HG03097 (cell line): ENCODE measurements at regions not wholly inside any gene's neighbourhood (a gene's known extent, or its start where the extent isn't known, plus 50 kb on each side); places are given as distances from the start of the nearest gene placed in this dataset.

Experiments
- ATAC-seq: cut with Tn5 transposase; IDR thresholded peaks from one replicate; pipeline ENCODE4 v1.9.1; 2021; ENCODE audit not compliant: unreplicated experiment, low FRiP score

DNA sequence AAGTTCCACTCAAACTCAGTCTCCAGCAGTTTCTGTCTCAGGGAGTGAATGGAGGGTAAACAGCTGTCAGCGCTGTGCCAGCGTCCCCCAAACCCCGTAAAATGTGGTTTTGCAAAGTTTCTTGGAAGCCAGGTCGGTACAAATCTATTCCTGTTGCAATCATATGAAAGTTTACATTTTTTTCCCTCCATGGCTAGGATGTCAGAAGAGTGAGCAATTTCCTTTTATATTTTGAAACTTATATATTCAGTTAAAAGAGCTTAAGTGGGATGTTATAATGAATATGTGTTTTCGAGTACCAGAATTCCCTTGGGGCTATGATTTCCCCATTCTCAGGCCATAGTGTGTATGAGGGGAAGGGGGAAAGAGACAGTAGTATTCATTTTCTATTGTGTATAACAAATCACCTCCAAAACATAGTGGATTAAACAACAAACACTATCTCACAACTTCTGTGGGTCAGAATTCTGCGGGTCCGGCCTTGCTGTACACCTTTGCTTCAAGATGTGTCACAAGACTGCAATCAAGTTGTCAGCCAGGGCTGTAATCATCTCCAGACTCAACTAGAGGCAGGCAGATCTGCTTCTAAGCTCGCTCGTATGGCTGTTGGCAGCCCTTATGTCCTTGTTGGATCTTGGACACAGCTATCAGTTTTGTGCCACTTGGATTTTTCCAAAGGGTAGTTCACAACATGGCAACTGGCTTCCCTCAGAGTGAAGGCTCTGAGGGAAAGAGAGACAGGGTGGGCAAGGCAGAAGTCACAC lies 107.4 kb downstream of the SNX18 start:
- ATAC-seq, result no peak

DNA sequence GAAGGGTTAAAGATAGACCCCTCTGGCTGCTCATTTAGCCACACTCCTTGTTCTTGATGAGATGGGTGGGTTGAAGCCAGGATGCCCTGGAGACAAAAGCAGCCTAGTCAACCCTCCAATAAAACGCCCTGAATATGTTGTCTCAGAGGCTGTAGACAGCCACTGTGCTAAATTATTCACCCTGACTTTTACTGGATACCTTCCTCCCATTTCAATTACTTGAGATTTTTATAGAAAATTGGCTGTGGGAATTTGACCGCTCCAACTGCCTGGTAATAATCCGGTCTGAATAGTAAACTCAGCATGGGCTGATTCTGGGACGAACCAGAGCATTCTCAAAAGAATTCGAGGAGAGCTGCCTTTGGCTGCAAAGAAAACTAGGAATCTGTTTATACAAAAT lies 104.2 kb downstream of the SNX18 start:
- no peak for ATAC-seq

DNA sequence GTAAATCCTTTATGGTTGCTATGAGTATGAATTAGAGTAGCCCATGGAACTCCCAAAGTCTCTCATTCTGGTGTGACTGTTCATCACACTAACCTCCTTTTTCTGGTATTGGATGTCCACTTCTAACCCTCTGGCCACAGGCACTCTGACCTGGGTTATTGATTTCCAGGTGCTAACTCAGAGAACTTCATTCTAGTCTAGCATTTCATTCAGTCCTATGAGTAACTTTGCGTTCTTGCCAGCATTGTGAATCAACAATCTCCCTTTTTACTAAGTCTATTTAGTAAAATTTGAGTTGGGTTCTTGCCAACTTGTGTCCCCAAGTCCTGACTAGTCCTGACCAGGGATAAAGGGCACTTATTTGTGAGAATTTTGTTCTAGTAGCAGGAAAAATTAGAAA lies 103.5 kb downstream of the SNX18 start:
- no peak for ATAC-seq

DNA sequence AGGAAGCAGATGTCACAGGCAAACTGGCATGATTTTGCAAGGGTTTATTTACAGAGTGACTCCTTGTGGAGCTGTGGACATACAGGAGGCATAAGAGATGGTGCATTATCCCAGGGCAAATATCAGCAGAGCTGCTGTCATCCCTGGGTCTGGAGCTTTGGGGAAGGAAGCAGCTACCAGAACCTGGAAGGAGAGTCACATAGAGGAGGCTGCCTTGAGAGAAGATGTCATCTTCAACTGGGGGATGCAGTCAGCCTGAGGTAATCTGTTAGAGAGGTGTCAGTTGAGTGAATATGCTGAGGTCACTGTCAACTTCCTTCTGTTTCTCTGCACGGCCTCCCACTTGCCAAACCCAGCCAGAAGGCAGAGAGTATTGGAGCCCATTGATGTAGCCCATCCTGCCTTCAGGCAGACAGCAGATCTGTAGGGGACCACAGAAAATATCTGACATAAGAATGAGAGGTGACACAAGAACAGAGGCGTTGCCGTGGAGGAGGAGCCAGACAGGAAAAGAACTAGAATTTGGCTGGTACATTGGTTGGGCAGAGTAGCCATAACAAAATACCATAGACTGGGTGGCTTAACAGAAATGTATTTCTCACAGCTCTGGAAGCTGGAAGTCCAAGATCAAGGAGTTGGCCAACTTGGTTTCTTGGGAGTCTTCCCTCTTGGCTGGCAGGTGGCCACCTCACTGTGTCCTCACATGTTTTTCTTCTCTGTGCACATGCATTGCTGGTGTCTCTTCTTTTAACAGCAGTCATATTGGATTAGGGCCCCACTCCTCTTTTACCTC lies 102.8 kb downstream of the SNX18 start:
- no peak for ATAC-seq

DNA sequence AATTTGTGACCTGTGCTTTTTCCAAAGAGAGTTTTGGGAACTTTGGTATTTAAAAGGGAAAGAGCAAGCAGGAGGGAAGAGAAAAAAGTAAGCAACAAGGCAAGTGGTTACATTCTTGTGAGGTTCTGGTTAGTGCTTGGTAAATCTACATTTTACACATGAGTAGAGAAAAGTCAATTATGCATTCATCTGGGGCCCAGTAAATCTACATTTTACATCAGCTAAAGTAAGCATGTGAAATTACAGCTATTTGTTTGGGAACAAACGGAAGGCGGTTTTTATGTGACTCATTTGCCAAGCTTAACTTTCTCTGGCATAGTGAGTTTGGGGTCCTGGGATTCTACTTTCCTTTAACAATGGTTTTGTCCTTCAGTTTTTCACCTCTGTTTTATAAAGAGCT lies 102.2 kb downstream of the SNX18 start:
- no peak for ATAC-seq

DNA sequence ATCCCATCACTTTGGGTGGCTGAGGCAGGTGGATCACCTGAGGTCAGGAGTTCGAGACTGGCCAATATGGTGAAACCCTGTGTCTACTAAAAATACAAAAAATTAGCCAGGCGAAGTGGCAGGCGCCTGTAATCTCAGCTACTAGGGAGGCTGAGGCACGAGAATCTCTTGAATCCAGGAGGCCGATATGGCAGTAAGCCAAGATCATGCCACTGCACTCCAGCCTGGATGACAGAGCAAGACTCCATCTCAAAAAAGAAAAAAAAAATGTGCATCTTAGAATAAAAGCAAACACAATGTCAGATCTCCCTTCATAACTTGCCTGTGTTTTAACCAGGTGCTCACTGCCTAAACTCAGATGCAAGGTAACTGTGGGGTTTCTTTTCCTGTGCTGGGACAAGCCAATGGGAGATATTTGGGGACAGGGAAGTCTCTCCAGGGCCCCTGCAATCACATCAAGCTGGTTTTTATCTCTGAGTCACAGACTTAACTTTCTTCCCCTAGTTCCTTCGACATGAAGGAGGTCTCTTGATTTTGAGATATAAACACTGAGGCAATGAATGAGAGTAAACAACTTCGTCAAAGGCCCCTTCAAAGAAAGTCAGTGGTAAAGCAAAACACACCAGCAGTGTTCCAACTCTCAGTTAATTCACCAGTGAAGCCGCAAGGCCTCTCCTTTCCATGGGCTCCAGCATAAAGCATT lies 99.1 kb downstream of the SNX18 start:
- no peak for ATAC-seq

DNA sequence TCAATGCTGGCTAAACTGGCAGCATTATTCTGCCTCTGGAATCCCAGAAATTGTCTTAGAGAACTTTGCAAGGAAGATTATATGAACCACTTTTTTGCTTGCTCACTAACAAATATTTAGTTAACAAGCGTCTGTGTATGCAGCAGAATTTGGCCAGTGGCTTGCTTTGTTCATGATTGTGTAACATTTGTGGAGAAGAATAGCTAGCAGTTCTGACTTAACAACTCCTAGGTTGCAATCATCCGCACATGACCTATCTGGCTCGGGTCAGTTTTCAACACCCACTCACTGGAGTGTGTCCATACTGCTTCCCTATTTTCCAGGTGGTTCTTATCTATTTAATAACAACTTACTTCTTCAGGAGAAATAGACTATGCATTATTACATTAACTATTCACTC lies 98.5 kb downstream of the SNX18 start:
- ATAC-seq, result no peak

DNA sequence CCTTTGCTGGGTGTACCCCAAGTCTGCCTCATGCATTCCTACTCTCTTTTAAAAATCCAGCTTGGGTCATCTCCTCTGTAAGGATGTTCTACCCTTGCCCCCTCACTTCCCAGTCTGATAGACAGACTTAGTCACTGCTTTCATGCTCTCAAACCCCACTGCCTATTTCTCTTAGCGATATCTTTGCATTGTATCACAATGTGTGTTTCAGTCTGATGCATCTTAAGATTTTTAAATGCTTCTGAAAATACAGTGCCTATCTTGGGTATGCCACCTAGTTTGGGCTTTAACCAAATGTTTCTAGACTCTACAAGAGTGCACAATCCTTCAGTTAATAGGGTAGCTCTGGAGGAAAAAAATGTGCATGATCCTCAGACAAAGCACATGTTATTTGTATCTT lies 97.8 kb downstream of the SNX18 start:
- no peak for ATAC-seq

DNA sequence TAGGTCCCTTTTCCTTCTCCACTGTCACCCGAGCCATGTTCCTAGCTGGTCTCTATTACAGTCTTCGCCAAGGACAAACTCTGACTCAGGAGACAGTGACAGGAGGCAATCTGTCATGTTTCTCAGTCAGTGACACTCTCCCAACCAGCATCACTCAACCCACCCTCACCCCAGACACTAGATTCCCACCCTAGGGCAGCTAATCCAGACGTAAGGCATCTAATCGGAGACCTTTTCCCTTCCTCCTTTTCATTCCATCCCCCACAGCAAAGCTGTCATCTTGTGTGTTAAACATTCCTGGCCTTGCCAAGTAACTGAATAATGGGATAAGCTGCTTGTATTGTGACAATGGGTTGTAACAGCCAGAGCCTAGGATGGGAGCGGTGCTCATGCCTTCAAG lies 95.2 kb downstream of the SNX18 start:
- no peak for ATAC-seq

DNA sequence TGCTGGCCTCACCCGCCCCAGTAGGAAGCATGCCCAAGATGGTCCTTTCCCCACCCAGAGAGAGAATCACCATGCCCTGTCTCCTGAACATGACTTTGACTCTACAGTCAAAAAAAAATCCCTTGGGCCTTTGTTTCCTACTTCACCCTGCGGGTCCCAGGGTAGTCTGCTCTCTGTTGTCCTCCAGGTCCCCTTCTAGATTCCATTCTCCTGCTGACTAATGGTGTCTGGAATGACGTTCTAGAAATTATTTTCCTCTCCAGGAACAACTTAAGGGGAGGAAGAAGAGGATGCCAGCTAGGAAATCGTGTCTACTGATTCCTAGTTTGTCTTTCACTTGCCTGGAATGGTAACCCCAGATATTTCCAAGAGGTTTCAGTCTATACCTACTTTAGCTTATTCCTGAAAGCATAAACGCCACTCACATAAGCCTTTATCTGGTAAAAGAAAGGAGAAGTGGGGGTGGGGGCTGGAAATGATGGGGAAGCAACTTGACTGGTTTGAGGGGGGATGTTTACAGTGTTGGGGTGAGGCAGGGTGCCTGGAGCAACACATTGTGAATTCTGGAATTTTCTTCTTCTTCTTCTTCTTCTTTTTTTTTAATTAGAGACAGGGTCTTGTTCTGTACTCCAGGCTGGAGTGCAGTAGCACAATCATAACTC lies 93.9 kb downstream of the SNX18 start:
- no peak for ATAC-seq

DNA sequence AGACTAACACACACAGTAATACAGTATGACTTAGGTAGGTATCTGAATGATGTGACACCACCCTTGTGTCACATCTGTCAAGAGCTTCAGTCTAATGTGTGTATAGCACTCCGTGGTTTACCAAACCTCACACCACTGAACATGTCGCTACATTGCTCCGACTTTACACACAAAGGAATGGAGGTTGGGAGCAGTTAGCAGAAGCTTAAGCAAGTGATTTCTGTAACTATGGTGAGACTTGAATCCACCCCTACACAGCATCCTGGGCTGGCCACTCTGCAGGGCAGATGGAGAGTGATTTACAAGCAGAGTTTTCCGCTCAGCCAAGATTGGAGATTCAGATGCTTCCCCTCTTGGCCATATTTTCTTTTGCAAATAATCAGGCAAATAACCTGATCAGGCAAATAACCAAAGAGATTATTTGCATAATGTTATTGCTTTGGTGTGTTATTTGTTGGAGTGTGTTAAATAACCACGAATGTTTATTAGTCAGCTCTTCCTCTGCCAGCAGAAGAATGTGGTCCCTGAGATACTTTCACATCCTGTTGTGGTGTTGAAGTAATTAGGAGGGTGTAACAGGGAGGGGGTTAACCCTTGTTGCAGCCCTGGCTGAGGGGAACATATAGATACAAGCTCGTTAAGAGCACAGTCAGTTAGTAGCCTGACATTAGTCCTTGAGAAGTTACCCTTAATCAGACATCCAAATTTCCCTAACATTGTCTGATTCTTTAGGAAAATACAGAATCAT lies 92.8 kb downstream of the SNX18 start:
- peak; percentile 95 for ATAC-seq

DNA sequence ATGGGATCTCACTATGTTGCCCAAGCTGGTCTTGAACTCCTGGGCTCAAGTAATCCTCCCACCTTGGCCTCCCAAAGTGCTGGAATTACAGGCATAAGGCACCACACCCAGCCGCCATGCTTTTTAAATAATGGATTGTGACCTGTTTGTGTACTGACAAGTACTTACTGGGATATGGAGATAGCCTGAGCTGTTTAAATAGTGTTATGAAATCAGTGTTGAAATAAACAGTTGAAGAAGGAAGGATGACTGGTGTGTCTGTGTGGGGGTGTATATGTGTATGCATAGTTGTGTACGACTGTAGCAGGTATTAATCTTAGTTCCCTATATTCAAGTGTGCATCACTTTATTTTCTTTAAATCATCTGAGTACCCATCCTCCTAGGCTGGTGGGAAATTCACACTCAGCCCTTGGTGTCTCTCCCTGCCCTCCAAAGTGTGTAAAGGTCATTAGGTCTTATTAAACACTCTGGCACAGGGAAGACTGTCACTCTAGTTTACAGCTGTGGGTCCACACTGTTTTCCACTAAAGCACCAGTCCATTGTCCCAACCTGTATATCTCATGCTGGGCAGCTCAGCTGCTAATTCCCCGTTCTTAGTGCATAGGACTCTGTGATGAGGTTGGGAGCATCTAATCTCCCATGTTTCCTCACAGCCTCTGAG lies 91.0 kb downstream of the SNX18 start:
- ATAC-seq, result no peak

DNA sequence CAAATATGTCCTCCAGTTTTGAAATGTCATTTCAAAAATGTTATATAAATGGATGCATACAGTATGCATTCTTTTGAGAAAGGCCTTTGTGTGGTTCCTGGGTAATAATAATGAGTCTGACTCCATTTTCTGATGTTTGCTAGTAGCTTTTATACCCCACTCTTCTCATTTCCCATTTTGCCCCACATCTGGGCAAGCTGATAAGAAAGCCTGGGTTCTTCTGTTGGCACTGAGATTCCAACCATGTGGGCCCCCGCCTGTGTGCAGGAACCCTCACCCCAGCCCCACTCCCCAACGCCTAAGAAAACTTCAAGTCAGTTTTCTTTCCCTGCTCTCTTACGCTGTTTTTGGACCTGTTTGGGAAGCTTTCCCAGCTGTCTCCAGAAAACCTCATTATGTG lies 89.4 kb downstream of the SNX18 start:
- ATAC-seq, result no peak

DNA sequence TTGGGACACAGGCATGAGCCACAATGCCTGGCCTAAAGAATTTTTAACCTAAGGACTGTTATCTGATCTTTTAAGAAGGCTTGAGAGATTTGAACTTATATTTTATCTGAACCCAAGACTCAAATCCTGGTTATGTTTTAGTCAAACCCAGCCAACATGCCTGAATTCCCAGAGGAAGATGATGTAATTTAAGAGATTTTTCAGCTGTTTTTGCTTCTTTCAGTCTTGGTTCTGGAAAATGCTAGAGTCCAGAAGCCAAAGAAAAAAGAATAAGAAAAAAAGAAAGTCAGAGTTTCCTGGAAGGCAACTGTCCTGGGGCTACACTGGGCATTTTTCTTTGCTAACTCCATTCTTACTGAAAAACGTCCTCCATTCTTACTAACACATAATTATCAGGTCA lies 85.8 kb downstream of the SNX18 start:
- no peak for ATAC-seq

DNA sequence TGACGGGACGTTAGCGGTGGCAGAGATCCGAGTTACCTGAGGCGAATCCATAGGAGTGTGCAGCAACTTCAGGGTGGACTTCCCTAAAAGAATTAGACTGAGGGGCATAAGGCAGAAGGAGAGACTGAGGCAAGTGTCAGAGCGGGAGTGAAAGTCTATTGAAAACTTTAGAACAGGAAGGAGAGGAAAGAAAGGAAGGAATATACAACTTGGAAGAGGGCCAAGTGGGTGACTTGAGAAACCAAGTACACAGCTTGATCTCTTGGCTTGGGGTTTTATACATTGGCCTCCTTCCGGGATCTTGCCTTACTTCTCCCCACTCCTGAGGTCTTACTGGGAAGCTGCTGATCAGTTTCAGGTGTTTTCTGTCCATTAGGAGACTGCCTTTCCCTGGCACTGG lies 84.9 kb downstream of the SNX18 start:
- ATAC-seq, result no peak

DNA sequence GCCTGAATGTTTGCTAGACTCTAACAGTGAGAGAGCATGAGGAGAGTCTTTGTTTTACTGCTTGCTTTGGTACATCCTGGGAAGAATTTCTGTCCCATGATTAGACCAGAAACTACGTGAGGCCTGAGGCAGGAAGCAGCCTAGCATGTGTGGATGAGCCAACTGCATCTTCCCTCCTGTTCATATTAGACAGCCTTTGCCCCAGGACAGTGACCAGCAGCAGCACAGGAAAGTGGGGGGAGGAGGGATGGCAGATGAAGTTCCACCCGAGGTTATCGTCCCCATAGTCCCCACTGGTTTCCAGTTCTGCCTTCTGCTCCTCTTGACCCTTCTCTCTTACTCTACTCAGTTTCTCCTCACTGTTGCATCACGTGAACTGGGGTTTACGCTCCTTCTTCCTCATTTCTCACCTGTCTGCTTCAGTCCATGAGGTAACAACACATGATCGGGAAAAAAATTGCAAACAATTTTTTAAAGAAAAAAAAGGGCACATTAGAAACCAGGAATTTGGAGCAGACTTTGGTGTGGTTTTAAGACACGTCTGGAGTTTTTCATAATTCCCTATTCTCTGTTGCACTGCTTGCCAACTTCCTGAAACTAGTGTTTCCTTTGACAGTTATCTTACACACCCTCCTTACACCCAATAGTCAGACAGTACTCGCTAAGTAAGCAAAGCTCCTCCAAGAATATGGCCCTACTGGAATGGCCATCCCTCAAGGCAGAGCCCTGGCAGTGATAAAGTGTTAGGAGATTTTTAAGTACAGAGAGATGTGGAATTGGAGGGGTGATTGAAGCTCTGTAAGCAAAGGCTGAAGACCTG lies 84.1 kb downstream of the SNX18 start:
- no peak for ATAC-seq
